ENCODE measurements at regions not wholly inside any gene's neighbourhood (a gene's known extent, or its start where the extent isn't known, plus 50 kb on each side); places are given as distances from the start of the nearest gene placed in this dataset.

- no peak for TF ChIP-seq CTCF (IDR thresholded peaks at IDR 0.05)
- ATAC-seq = no peak
- Histone ChIP-seq H3K4me1 (no peaks in the 10 kb centered on the region), H3K27me3 (peaks cover 0 to 3% (median 0%) of the 10 kb centered on the region in 7 donors), H3K9me3 (no peaks in the 10 kb centered on the region), H3K36me3 (no peaks in the 10 kb centered on the region), H3K4me3 (no peak overlapping the region), H3K27ac (no peak overlapping the region)
- intact Hi-C loops (cut with DNase I) = loop anchor here in 6 of 10 donors (5.0 to 10.0 kb wide), 4 partner anchors 238 to 740 kb away; no protein-coding TSS in a partner anchor
- no peak for DNase-seq
- 65 to 71% methylated on average over 3 of the region's 3 CpGs for WGBS, 2 donors
Observed at GRCh38 chr19:28705008-28705407, 507.9 kb downstream of the UQCRFS1 start.

GRCh38 chr19:28703400-28703956 is 509.5 kb downstream of the UQCRFS1 start:
- DNase-seq (no peak), ATAC-seq (no peak)
- intact Hi-C loops (cut with DNase I) = loop anchor here in 4 of 10 donors (10.0 kb wide), 3 partner anchors 459 to 739 kb away; no protein-coding TSS in a partner anchor
- no peak overlapping the region for H3K27ac ChIP-seq
- H3K4me3 ChIP-seq = no peak overlapping the region
- no peaks in the 10 kb centered on the region for H3K36me3 ChIP-seq
- no peak for TF ChIP-seq CTCF (IDR thresholded peaks at IDR 0.05)
- peaks cover 0 to 3% (median 0%) of the 10 kb centered on the region in 7 donors for H3K27me3 ChIP-seq
- H3K4me1 ChIP-seq = no peaks in the 10 kb centered on the region
- no peaks in the 10 kb centered on the region for H3K9me3 ChIP-seq

GRCh38 chr19:28701491-28701890 is 511.5 kb downstream of the UQCRFS1 start:
- ATAC-seq = no peak
- 52 to 77% methylated on average over 1 of the region's 1 CpG for WGBS, 2 donors

GRCh38 chr19:28700176-28700575 is 512.8 kb downstream of the UQCRFS1 start:
- ATAC-seq (no peak), DNase-seq (no peak)
- no peak overlapping the region for H3K27ac ChIP-seq
- no peaks in the 10 kb centered on the region for H3K9me3 ChIP-seq
- no peak overlapping the region for H3K4me3 ChIP-seq
- intact Hi-C loops (cut with DNase I) = loop anchor here in 4 of 10 donors (10.0 kb wide), 3 partner anchors 455 to 735 kb away; no protein-coding TSS in a partner anchor
- H3K27me3 ChIP-seq = peaks cover 0 to 9% (median 0%) of the 10 kb centered on the region in 7 donors
- WGBS, 2 donors = 74 to 75% methylated on average over 4 of the region's 4 CpGs
- no peaks in the 10 kb centered on the region for H3K36me3 ChIP-seq
- no peak for TF ChIP-seq CTCF (IDR thresholded peaks at IDR 0.05)
- no peaks in the 10 kb centered on the region for H3K4me1 ChIP-seq

More at GRCh38 chr19:28701491-28701890, 511.5 kb downstream of the UQCRFS1 start:
- H3K4me3 ChIP-seq = no peak overlapping the region
- DNase-seq = no peak
- TF ChIP-seq CTCF (IDR thresholded peaks at IDR 0.05) = no peak
- intact Hi-C loops (cut with DNase I) = loop anchor here in 4 of 10 donors (10.0 kb wide), 3 partner anchors 457 to 737 kb away; no protein-coding TSS in a partner anchor
- H3K27me3 ChIP-seq = peaks cover 0 to 9% (median 0%) of the 10 kb centered on the region in 7 donors
- H3K9me3 ChIP-seq = no peaks in the 10 kb centered on the region
- no peaks in the 10 kb centered on the region for H3K4me1 ChIP-seq
- no peaks in the 10 kb centered on the region for H3K36me3 ChIP-seq
- H3K27ac ChIP-seq = no peak overlapping the region

All from heart right ventricle (tissue), 16 donors.